Spleen (tissue), 11 donors: ENCODE measurements at regions not wholly inside any gene's neighbourhood (a gene's known extent, or its start where the extent isn't known, plus 50 kb on each side); places are given as distances from the start of the nearest gene placed in this dataset.

Source experiments
- DNase-seq: peaks from one replicate; pipeline ENCODE4 v3.0.0-alpha.2; 2020
- H3K27ac ChIP-seq, 8 donors: fragments of 200-600 bp; sonication (generic) in 7 of 8; 1 replicate in 4 of 8; 2 replicates in 4 of 8; pipeline versions ENCODE4 v1.5.0 to v1.8.0; 2016 to 2021; ENCODE audit warnings: inconsistent platforms in 4 of 8, mild to moderate bottlenecking in 4 of 8, moderate library complexity in 1 of 8
- H3K27me3 ChIP-seq, 7 donors: fragments of 200-600 bp; sonication (generic) in 6 of 7; replicated peaks in 1 of 7; 1 replicate in 4 of 7; 2 replicates in 3 of 7; pipeline versions ENCODE4 v1.5.0 to v1.8.0; 2016 to 2021; ENCODE audit warnings: inconsistent platforms in 3 of 7, mild to moderate bottlenecking in 1 of 7
- H3K36me3 ChIP-seq, 6 donors: fragments of 200-600 bp; sonication (generic) in 5 of 6; 1 replicate in 4 of 6; 2 replicates in 2 of 6; pipeline versions ENCODE4 v1.5.0 to v1.8.0; 2016 to 2021; ENCODE audit warnings: inconsistent platforms in 2 of 6
- H3K4me1 ChIP-seq, 6 donors: fragments of 200-600 bp; sonication (generic) in 5 of 6; 1 replicate in 3 of 6; 2 replicates in 3 of 6; pipeline versions ENCODE4 v1.5.0 to v1.8.0; 2016 to 2021; ENCODE audit warnings: inconsistent platforms in 3 of 6
- H3K4me3 ChIP-seq, 8 donors: fragments of 200-600 bp; sonication (generic) in 7 of 8; 1 replicate in 4 of 8; 2 replicates in 4 of 8; pipeline versions ENCODE4 v1.5.0 to v1.8.0; 2016 to 2021; ENCODE audit warnings: inconsistent platforms in 4 of 8, mild to moderate bottlenecking in 4 of 8, moderate library complexity in 2 of 8
- H3K9me3 ChIP-seq, 8 donors: fragments of 200-600 bp; sonication (generic) in 7 of 8; 1 replicate in 4 of 8; 2 replicates in 4 of 8; pipeline versions ENCODE4 v1.5.0 to v1.8.0; 2016 to 2021; ENCODE audit warnings: inconsistent platforms in 4 of 8
- CTCF ChIP-seq, 11 experiments: fragments of 200-600 bp in 7 of 11; fragments of 450-650 bp in 4 of 11; sonication (generic) in 4 of 11; IDR thresholded peaks in 8 of 11; conservative IDR thresholded peaks in 3 of 11; 1 replicate in 7 of 11; 2 replicates in 4 of 11; pipeline versions ENCODE4 v1.4.0 to v1.8.0; 2016 to 2021; ENCODE audit warnings: antibody characterized with exemption in 11 of 11, inconsistent platforms in 4 of 11, mild to moderate bottlenecking in 1 of 11
- POLR2A ChIP-seq, 3 donors: fragments of 450-650 bp; IDR thresholded peaks; one replicate each; pipeline ENCODE4 v1.5.1; 2017; ENCODE audit warnings: antibody characterized with exemption in 3 of 3, mild to moderate bottlenecking in 1 of 3
- POLR2AphosphoS5 ChIP-seq, 3 donors: sonication (generic); formaldehyde crosslinking; IDR thresholded peaks; one replicate each; pipeline ENCODE4 v1.5.1; 2017; ENCODE audit warnings: antibody characterized with exemption in 3 of 3
- WGBS, 5 donors: extraction: QIAGEN DNeasy Blood & Tissue Kit in 3 of 5; methylation state at CpG; one replicate each; pipeline versions ENCODE4 v1.1.5 to v1.1.7; 2013 to 2018; 5-methylcytosine and 5-hydroxymethylcytosine counted together
- intact Hi-C: fragments of 100-400 bp; cut with DNase I; formaldehyde crosslinking; loops from one replicate; pipeline ENCODE4 v1.15.0; 2023; ENCODE audit warnings: low total_unique reads
- donor health status: healthy with polysubstance abuse.
- donor health status: DM: no; HTN: no; CAD: no; lungs with moderate emphysema.
- donor health status: DM: no; HTN: no; CAD: no.
- donor health status: Bipolar disorder and iron deficiency.
- donor health status: healthy.
- donor health status: DM: no; HTN: no; CAD: no.
- donor health status: DM: yes; HTN: yes; CAD: no.

GRCh38 chr11:100512475-100512874, 174.6 kb upstream of the ARHGAP42 start:
- H3K36me3 ChIP-seq = no peaks in the 10 kb centered on the region
- H3K4me1 ChIP-seq = no peaks in the 10 kb centered on the region
- peaks cover 0 to 4% (median 0%) of the 10 kb centered on the region in 8 donors for H3K9me3 ChIP-seq
- H3K4me3 ChIP-seq = no peak overlapping the region
- no peak overlapping the region for H3K27ac ChIP-seq
- no peak for TF ChIP-seq CTCF (IDR thresholded peaks at IDR 0.05 in 8 of 11, conservative IDR thresholded peaks at IDR 0.05 in 3 of 11)
- no peak for TF ChIP-seq POLR2A (IDR thresholded peaks at IDR 0.05)
- no peak for TF ChIP-seq POLR2AphosphoS5 (IDR thresholded peaks at IDR 0.05)
- intact Hi-C loops = no loop called here
- 59 to 87% (median 83%) methylated on average over 2 of the region's 2 CpGs for WGBS, 5 donors
- DNase-seq = no peak
- no peaks in the 10 kb centered on the region for H3K27me3 ChIP-seq

GRCh38 chr11:100515087-100515486, 172.0 kb upstream of the ARHGAP42 start:
- no peak for DNase-seq
- Histone ChIP-seq H3K4me1 (no peaks in the 10 kb centered on the region), H3K27ac (no peak overlapping the region), H3K9me3 (peaks cover 0 to 9% (median 0%) of the 10 kb centered on the region in 8 donors), H3K36me3 (no peaks in the 10 kb centered on the region), H3K27me3 (no peaks in the 10 kb centered on the region), H3K4me3 (no peak overlapping the region)
- TF ChIP-seq CTCF (IDR thresholded peaks at IDR 0.05 in 8 of 11, conservative IDR thresholded peaks at IDR 0.05 in 3 of 11) = no peak
- TF ChIP-seq POLR2A (IDR thresholded peaks at IDR 0.05) = no peak
- no peak for TF ChIP-seq POLR2AphosphoS5 (IDR thresholded peaks at IDR 0.05)
- intact Hi-C loops = no loop called here

GRCh38 chr11:100525197-100525596, 161.9 kb upstream of the ARHGAP42 start:
- Histone ChIP-seq H3K9me3 (peaks cover 5 to 53% (median 33%) of the 10 kb centered on the region in 8 donors), H3K27me3 (no peaks in the 10 kb centered on the region), H3K27ac (no peak overlapping the region), H3K4me3 (no peak overlapping the region), H3K4me1 (no peaks in the 10 kb centered on the region), H3K36me3 (no peaks in the 10 kb centered on the region)
- no peak for DNase-seq
- 84 to 96% (median 88%) methylated on average over 4 of the region's 4 CpGs for WGBS, 5 donors
- TF ChIP-seq POLR2A (IDR thresholded peaks at IDR 0.05) (no peak), POLR2AphosphoS5 (IDR thresholded peaks at IDR 0.05) (no peak), CTCF (IDR thresholded peaks at IDR 0.05 in 8 of 11, conservative IDR thresholded peaks at IDR 0.05 in 3 of 11) (no peak)
- intact Hi-C loops = no loop called here

- intact Hi-C loops = no loop called here
- TF ChIP-seq CTCF (IDR thresholded peaks at IDR 0.05 in 8 of 11, conservative IDR thresholded peaks at IDR 0.05 in 3 of 11) (no peak), POLR2A (IDR thresholded peaks at IDR 0.05) (no peak), POLR2AphosphoS5 (IDR thresholded peaks at IDR 0.05) (no peak)
- H3K27me3 ChIP-seq = no peaks in the 10 kb centered on the region
- H3K27ac ChIP-seq = no peak overlapping the region
- no peaks in the 10 kb centered on the region for H3K36me3 ChIP-seq
- no peaks in the 10 kb centered on the region for H3K4me1 ChIP-seq
- peaks cover 5 to 56% (median 33%) of the 10 kb centered on the region in 8 donors for H3K9me3 ChIP-seq
- DNase-seq = no peak
- H3K4me3 ChIP-seq = no peak overlapping the region
- whole genome bisulfite sequencing, 5 donors = 33 to 40% (median 35%) methylated on average over 2 of the region's 2 CpGs
Observed at GRCh38 chr11:100525635-100526034, 161.5 kb upstream of the ARHGAP42 start.
